Caco-2 (cell line): ENCODE measurements at regions not wholly inside any gene's neighbourhood (a gene's known extent, or its start where the extent isn't known, plus 50 kb on each side); places are given as distances from the start of the nearest gene placed in this dataset.

Source experiments
- BruUV-seq: library from RNA; stranded (reverse); fragments of 400-500 nt; replicated peaks from 2 replicates; lab custom pipeline; 2021; lab: Mats Ljungman, UMichigan
- CTCF ChIA-PET: fragments of 300-600 bp; sonication (Branson Sonifier 250); formaldehyde crosslinking; loops from one replicate; lab custom pipeline; 2022; ENCODE audit warnings: antibody characterized with exemption; lab: Charles Lee
- POLR2A ChIA-PET: fragments of 300-600 bp; sonication (Branson Sonifier 250); formaldehyde crosslinking; loops from one replicate; lab custom pipeline; 2022; ENCODE audit warnings: antibody characterized with exemption; lab: Charles Lee
- DNase-seq, 2 experiments: peaks; one replicate each; pipeline versions ENCODE4 v3.0.0 to v3.0.0-alpha.2; 2020 to 2022
- H3K27me3 ChIP-seq: replicated peaks from 2 replicates; pipeline ENCODE4 v1.6.0; 2011; ENCODE audit warnings: low read length; ENCODE audit not compliant: control insufficient read depth, insufficient read depth
- H3K36me3 ChIP-seq: 2 replicates; pipeline ENCODE4 v1.5.1; 2011; ENCODE audit warnings: low read length; ENCODE audit not compliant: control insufficient read depth, insufficient read depth
- H3K4me1 ChIP-seq: fragments of 250-450 bp; sonication (Bioruptor Pico); 2 replicates; pipeline ENCODE4 v1.5.1; 2020; ENCODE audit warnings: mild to moderate bottlenecking
- H3K4me3 ChIP-seq: 2 replicates; pipeline ENCODE4 v1.5.1; 2011; ENCODE audit warnings: low read depth, mild to moderate bottlenecking, control low read depth, low read length
- H3K9me3 ChIP-seq: fragments of 250-450 bp; sonication (Bioruptor Pico); 2 replicates; pipeline ENCODE4 v1.5.1; 2020; ENCODE audit warnings: mild to moderate bottlenecking, moderate library complexity
- H3K27ac Mint-ChIP-seq: one replicate; pipeline ENCODE4 v1.8.0; 2022; ENCODE audit warnings: mixed read lengths; ENCODE audit not compliant: unreplicated experiment
- H3K27me3 Mint-ChIP-seq: one replicate; pipeline ENCODE4 v1.8.0; 2022; ENCODE audit warnings: mixed read lengths; ENCODE audit not compliant: insufficient read depth, unreplicated experiment
- H3K36me3 Mint-ChIP-seq: one replicate; pipeline ENCODE4 v1.8.0; 2022; ENCODE audit warnings: mild to moderate bottlenecking, mixed read lengths; ENCODE audit not compliant: insufficient read depth, unreplicated experiment
- H3K4me1 Mint-ChIP-seq: one replicate; pipeline ENCODE4 v1.8.0; 2022; ENCODE audit warnings: low read depth, mixed read lengths; ENCODE audit not compliant: unreplicated experiment
- H3K4me3 Mint-ChIP-seq: one replicate; pipeline ENCODE4 v1.8.0; 2022; ENCODE audit warnings: mild to moderate bottlenecking, moderate library complexity, mixed read lengths; ENCODE audit not compliant: unreplicated experiment
- H3K9me3 Mint-ChIP-seq: one replicate; pipeline ENCODE4 v1.8.0; 2022; ENCODE audit warnings: mixed read lengths; ENCODE audit not compliant: unreplicated experiment
- CTCF ChIP-seq, 2 experiments: fragments of 200-600 bp in 1 of 2; IDR thresholded peaks; 1 replicate in 1 of 2; 2 replicates in 1 of 2; pipeline versions ENCODE4 v1.5.1 to v1.8.0; 2011 to 2022; ENCODE audit warnings: antibody characterized with exemption in 1 of 2, control low read depth in 1 of 2, inconsistent platforms in 1 of 2, low read depth in 1 of 2, low read length in 1 of 2, mild to moderate bottlenecking in 1 of 2, moderate library complexity in 1 of 2; ENCODE audit not compliant: insufficient read depth in 1 of 2, severe bottlenecking in 1 of 2, unreplicated experiment in 1 of 2
- intact Hi-C: fragments of 100-400 bp; cut with micrococcal nuclease; formaldehyde crosslinking; loops from one replicate; pipeline ENCODE4 v1.10.0; 2022; ENCODE audit not compliant: unreplicated experiment

GRCh38 chr7:37510043-37510634 lies 61.5 kb upstream of the ELMO1 start:
- Histone ChIP-seq H3K4me1 (no peaks in the 10 kb centered on the region), H3K9me3 (no peaks in the 10 kb centered on the region), H3K36me3 (no peaks in the 10 kb centered on the region), H3K27me3 (no peaks in the 10 kb centered on the region), H3K4me3 (no peak overlapping the region)
- Mint-ChIP-seq H3K4me3 (no peak overlapping the region), H3K4me1 (no peaks in the 10 kb centered on the region), H3K27ac (no peak overlapping the region), H3K36me3 (no peaks in the 10 kb centered on the region), H3K9me3 (no peaks in the 10 kb centered on the region), H3K27me3 (peaks cover 6% of the 10 kb centered on the region)
- TF ChIP-seq CTCF (IDR thresholded peaks at IDR 0.05; ENCODE audit: insufficient read depth in 1 of 2, low read depth in 1 of 2, low read length in 1 of 2, severe bottlenecking in 1 of 2, unreplicated experiment in 1 of 2): peak; percentile 45 to 72
- ChIA-PET CTCF (interaction anchor here (0.7 kb wide), 1 partner anchor 274 kb away, joined by 3 read pairs; no protein-coding TSS in a partner anchor), POLR2A (no interaction called here)
- DNase-seq: peak in 1 of 2 experiments; percentile 15
- BruUV-seq: no TSS peak
- intact Hi-C loops: loop anchor here (1.0 kb wide), 2 partner anchors 275 to 302 kb away; no protein-coding TSS in a partner anchor

GRCh38 chr7:37511915-37512314 lies 63.3 kb upstream of the ELMO1 start:
- Mint-ChIP-seq H3K4me3 (no peak overlapping the region), H3K36me3 (no peaks in the 10 kb centered on the region), H3K27ac (no peak overlapping the region), H3K27me3 (peaks cover 10% of the 10 kb centered on the region), H3K4me1 (no peaks in the 10 kb centered on the region), H3K9me3 (no peaks in the 10 kb centered on the region)
- H3K4me3 ChIP-seq: no peak overlapping the region
- intact Hi-C loops: no loop called here
- POLR2A ChIA-PET: no interaction called here
- TF ChIP-seq CTCF (IDR thresholded peaks at IDR 0.05; ENCODE audit: insufficient read depth in 1 of 2, low read depth in 1 of 2, low read length in 1 of 2, severe bottlenecking in 1 of 2, unreplicated experiment in 1 of 2): no peak
- CTCF ChIA-PET: no interaction called here
- H3K36me3 ChIP-seq: no peaks in the 10 kb centered on the region
- no peaks in the 10 kb centered on the region for H3K4me1 ChIP-seq
- H3K27me3 ChIP-seq: no peaks in the 10 kb centered on the region
- DNase-seq: no peak
- no TSS peak for BruUV-seq
- no peaks in the 10 kb centered on the region for H3K9me3 ChIP-seq

- no peak for DNase-seq
- Histone ChIP-seq H3K4me1 (no peaks in the 10 kb centered on the region), H3K27me3 (no peaks in the 10 kb centered on the region), H3K36me3 (no peaks in the 10 kb centered on the region), H3K4me3 (no peak overlapping the region), H3K9me3 (no peaks in the 10 kb centered on the region)
- Mint-ChIP-seq H3K4me1 (no peaks in the 10 kb centered on the region), H3K27ac (no peak overlapping the region), H3K4me3 (no peak overlapping the region), H3K27me3 (peaks cover 4% of the 10 kb centered on the region), H3K36me3 (no peaks in the 10 kb centered on the region), H3K9me3 (no peaks in the 10 kb centered on the region)
- ChIA-PET CTCF (no interaction called here), POLR2A (no interaction called here)
- BruUV-seq: no TSS peak
- intact Hi-C loops: no loop called here
- TF ChIP-seq CTCF (IDR thresholded peaks at IDR 0.05; ENCODE audit: insufficient read depth in 1 of 2, low read depth in 1 of 2, low read length in 1 of 2, severe bottlenecking in 1 of 2, unreplicated experiment in 1 of 2): no peak
Measured at GRCh38 chr7:37514497-37514896, 65.8 kb upstream of the ELMO1 start.
